ENCODE measurements at regions not wholly inside any gene's neighbourhood (a gene's known extent, or its start where the extent isn't known, plus 50 kb on each side); places are given as distances from the start of the nearest gene placed in this dataset.

DNA sequence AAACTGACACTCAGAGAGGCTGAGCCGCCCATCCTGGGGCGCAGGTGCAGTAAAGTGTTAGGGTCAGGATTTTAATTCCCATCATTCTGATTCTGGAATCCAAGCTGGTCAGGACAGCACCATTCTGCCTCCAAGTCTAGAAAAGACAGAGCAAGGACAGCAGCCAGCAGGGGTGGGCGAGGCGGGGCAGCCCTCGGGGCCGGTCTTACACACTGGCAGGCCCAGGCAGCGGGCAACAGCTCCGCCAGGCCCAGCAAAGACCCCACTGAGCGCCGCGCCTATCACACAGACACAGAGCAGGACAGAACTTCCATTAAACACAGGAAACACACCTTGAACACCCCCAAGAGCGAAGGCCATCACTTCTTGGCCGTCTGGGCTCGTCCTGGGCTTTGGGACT, 66.5 kb upstream of the RXRA start:
- DNase-seq (ENCODE audit: low spot score in 2 of 2) (no peak), ATAC-seq (no peak)
- H3K9me3 Mint-ChIP-seq = no peaks in the 10 kb centered on the region

DNA sequence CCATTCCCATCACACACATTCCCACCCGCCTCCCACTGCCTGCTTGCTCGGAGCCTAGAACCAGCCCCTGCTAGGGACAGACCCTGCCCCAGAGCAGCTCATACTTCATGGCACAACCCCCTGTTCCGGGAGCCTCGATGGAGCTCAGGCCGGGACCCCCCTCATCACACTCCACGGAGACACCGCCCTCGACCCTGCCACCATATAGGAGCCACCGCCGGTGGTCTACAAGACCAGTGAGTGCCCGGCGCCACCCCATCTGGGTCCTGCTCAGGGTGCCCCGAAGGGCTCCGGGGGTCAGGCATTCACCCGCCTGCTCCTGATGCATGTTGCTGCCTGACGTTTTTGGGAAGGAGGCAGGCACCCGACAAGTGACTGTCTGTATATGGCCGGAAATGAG, 65.5 kb upstream of the RXRA start:
- Mint-ChIP-seq H3K9me3 (no peaks in the 10 kb centered on the region), H3K36me3 (no peaks in the 10 kb centered on the region), H3K27ac (no peak overlapping the region)
- DNase-seq (ENCODE audit: low spot score in 2 of 2) (no peak), ATAC-seq (no peak)

More for the DNA sequence above, 66.5 kb upstream of the RXRA start:
- H3K27ac Mint-ChIP-seq = no peak overlapping the region
- H3K36me3 Mint-ChIP-seq = no peaks in the 10 kb centered on the region

DNA sequence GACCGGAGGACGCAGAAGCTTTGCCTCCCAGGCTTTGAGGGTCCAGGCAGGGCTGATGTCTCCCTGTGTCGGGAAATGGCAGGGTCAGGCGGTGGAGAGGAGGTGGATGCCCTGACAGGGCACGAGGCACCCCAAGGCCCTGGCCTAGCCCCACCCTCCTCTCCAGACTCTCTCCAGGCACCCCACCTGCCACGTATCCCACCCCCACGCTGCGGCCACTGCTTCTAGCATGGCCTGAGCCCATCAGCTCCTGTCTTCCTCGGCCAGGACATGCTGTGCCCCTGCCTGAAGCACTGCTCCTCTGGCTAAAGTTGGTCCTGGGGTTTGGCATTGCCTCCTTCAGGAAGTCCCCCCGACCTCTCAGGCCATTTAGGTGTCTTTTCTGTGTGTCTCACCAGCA, 64.2 kb upstream of the RXRA start:
- ATAC-seq = no peak
- H3K27ac Mint-ChIP-seq = no peak overlapping the region
- no peaks in the 10 kb centered on the region for H3K36me3 Mint-ChIP-seq

DNA sequence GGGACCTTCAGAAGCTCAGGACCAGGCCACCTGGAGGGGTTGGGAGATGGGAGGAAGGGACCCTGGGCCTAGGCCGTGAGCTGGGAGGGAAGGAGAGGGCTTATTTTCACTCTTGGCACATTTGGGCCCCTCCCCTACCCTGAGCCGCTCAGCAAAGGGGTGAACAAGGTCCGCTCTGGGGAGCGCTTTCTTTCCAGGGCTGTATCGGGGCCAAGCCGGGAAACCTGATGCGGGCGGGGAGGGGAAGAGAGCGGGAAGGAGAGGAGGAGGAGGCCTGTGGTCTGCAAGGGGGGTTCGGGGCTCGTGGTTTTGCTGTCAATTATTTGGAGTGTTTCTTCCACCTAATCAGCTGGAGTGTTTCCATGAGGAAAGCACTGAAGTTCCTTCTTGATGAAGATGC, 62.7 kb upstream of the RXRA start:
- H3K36me3 Mint-ChIP-seq = no peaks in the 10 kb centered on the region
- ATAC-seq (no peak), DNase-seq (ENCODE audit: low spot score in 2 of 2) (no peak)
- H3K27ac Mint-ChIP-seq = no peak overlapping the region
- no peaks in the 10 kb centered on the region for H3K9me3 Mint-ChIP-seq

More for the DNA sequence above, 64.2 kb upstream of the RXRA start:
- DNase-seq (ENCODE audit: low spot score in 2 of 2) = no peak
- no peaks in the 10 kb centered on the region for H3K9me3 Mint-ChIP-seq

DNA sequence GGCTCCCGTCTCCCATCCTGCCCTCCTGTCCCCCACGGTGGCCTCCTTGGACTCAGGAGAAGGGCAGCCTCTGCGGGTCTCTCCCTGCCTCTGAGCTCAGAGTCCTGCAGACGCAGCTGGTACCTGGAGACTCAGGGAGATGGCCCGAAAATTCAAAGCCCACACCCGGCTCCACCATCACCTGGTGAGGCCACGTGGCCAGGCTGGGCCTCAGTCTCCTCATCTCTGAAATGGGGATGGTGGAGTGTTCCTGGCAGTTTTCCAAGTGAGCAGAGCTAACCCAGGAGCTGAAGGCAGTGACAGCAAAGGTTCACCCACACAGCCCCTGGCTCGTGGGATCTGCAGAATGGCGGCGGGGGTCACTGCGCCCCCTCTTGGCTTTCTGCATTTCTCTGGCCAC, 62.1 kb upstream of the RXRA start:
- no peak for ATAC-seq
- no peak for DNase-seq (ENCODE audit: low spot score in 2 of 2)
- Mint-ChIP-seq H3K36me3 (no peaks in the 10 kb centered on the region), H3K27ac (no peak overlapping the region), H3K9me3 (no peaks in the 10 kb centered on the region)

DNA sequence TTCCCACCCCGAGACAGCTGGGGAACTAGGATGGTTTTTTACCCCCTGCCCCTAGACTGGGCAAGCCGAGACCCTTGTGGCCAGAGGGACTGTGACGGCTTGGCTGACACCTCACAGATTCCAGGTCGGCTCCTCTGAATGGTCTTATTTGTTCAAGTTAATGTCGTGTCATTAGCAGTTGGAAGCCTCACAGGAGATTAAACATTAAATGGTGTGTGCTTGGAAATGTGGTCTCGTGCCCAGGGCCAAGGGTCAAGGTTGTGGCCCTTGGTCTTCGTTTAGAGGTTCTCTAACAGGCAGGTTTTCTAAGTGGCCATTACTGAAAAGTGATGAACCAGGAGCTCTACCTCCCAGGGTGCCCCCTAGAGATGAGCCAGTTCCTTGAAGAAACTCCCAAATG, 61.2 kb upstream of the RXRA start:
- Mint-ChIP-seq H3K27ac (no peak overlapping the region), H3K36me3 (no peaks in the 10 kb centered on the region), H3K9me3 (no peaks in the 10 kb centered on the region)
- ATAC-seq = no peak
- no peak for DNase-seq (ENCODE audit: low spot score in 2 of 2)

DNA sequence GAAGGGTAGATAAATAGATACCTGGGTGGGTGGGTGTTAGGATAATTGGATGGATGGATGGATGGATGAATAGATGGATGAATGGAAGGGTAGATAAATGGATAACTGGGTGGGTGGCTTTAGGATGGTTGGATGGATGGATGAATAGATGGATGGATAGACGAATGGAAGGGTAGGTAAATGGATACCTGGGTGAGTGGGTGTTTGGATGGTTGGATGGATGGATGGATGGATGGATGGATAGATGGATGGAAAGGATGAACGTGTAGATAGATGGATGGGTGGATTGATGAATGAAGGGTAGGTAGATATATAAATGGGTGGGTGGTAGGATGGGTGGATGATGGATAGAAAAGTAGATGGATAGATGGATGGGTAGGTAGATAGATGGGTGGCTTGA, 59.8 kb upstream of the RXRA start:
- Mint-ChIP-seq H3K27ac (no peak overlapping the region), H3K9me3 (no peaks in the 10 kb centered on the region), H3K36me3 (no peaks in the 10 kb centered on the region)
- ATAC-seq (no peak), DNase-seq (ENCODE audit: low spot score in 2 of 2) (no peak)

DNA sequence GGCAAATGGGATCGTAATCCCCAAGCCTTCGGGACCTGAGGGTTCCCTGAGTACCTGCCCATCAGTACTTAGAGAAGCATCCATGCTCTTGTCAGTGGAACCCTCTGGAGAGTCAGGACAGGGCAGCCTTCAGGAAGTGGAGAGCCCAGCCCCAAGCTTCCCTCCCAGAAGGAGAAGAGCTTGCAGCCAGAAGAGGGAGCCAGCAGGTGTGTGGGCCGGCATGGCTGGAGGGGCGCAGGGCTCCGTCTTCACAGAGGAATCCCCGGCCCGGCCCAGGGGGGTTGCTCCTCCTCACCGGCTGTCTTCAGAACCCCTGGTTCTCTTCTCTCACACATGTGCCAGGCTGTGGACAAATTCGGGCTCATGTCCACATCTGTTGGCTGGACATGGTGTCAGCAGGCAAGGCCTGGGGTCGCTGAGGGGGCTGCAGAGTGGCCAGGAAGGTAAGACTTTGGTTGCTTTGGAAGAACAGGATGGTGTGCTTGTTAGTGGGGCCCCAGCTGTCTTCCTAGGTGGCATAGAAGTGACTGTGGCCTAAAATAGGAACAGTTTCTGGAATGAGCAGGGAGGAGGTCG, 58.9 kb upstream of the RXRA start:
- Mint-ChIP-seq H3K27ac (no peak overlapping the region), H3K36me3 (no peaks in the 10 kb centered on the region), H3K9me3 (no peaks in the 10 kb centered on the region)
- DNase-seq (ENCODE audit: low spot score in 2 of 2) = no peak
- no peak for ATAC-seq

DNA sequence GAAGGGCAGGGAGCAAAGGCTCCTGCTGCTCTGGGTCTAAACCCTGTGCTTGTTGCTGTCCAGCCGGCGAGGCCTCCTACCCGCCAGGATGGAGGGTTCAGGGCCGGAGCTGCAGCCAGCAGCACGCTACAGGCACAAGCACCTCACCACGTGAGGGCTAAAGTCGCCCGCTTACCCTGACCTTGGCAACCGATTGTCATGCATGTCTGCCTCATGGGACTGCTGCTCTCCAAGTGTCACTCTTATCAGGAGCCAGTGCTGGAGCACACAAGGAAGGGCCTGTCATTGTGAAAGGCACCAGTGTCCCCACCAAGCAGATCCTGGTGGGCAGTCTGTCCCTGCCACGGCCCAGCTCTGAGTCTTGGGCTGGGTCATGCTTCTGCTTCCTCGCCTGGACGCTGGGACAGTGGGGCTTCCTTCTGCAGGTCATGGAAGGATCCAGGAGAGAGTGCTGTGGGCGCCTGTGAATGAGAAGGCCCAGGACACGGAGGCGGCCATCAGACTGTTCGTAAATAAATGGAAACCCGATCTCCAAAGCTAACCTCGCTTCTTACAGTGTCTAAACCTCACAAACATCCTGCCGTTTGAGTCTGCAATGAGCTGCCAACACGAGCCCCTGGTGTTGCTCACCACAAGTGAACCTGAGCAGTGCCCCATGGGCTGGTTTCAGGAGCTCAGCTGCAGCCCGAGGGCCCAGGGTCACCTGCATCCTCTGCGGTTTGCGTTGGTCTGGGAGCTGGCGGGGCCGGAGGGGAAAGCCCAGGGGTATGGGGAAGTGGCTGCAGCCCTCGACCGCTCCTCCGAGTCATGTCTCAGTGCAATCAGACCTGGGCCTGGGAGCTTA, 58.2 kb upstream of the RXRA start:
- no peak for DNase-seq (ENCODE audit: low spot score in 2 of 2)
- no peak overlapping the region for H3K27ac Mint-ChIP-seq
- no peaks in the 10 kb centered on the region for H3K36me3 Mint-ChIP-seq
- ATAC-seq = peak in 1 of 2 donors; percentile 64
- no peaks in the 10 kb centered on the region for H3K9me3 Mint-ChIP-seq

DNA sequence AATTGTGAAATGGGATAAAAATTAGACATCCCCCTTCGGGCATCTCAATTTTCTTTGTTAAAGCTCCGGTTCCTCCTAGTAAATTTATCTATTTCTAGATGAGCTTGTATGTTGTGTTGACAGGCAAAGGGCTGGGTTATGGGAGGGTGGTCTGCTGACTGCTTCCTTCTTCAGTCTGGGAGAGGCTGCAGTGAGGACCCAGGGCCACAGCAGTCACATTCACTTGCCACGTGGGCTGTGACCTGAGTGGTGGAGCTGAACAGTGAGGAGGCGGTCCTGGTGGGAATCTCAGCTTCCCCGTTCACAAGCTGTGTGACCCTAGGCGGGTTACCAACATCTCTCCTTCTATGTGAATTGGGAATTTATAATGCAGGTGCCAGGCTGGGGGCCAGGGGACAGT, 57.5 kb upstream of the RXRA start:
- H3K9me3 Mint-ChIP-seq = no peaks in the 10 kb centered on the region
- no peak overlapping the region for H3K27ac Mint-ChIP-seq
- DNase-seq (ENCODE audit: low spot score in 2 of 2) (no peak), ATAC-seq (no peak)
- H3K36me3 Mint-ChIP-seq = no peaks in the 10 kb centered on the region

DNA sequence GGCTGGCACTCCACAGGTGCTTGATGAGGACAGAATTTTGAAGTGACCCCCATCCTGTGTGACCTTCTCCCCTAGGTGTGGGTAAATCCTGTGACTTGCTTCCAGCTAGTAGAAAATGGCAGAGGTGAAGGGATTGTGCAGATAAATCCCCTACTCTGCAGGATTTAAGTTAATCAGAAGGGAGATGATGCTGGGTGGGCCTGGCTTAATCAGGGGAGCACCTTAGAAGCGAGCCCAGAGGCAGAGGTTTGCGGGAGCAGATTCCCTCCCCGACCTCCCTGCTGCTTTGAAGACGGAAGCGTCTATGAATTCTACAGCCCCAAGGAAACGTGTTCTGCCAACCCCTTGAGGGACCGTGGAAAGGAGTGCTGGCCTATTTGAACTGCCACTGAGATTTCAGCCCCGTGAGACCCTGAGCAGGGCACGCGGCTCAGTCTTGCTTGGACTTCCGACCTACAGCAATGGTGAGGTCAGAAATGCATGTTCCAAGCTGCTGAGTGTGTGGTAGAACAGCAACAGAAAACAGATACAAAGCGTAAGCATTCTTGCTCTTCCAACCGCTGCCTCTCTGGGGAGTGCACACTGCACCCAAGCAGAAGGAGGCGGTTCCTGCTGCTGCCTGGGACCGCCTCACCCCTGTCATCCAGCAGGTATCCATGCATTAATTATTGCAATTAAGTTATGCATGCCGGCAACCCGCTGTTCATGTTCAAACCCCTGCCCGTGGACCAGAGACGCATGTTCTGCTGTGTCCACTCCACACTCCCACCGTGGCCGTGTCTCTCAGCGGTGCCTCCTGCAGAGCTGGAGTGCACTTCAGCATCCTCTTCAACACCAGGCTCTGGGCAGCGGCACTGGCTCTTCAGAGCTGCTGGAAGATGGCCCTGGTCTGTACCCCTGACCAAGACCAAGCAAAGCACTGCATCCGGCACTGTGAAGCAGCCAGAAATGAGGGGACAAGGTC, 54.6 kb upstream of the RXRA start:
- DNase-seq (ENCODE audit: low spot score in 2 of 2) (no peak), ATAC-seq (no peak)
- H3K36me3 Mint-ChIP-seq = no peaks in the 10 kb centered on the region
- H3K27ac Mint-ChIP-seq = no peak overlapping the region
- no peaks in the 10 kb centered on the region for H3K9me3 Mint-ChIP-seq

DNA sequence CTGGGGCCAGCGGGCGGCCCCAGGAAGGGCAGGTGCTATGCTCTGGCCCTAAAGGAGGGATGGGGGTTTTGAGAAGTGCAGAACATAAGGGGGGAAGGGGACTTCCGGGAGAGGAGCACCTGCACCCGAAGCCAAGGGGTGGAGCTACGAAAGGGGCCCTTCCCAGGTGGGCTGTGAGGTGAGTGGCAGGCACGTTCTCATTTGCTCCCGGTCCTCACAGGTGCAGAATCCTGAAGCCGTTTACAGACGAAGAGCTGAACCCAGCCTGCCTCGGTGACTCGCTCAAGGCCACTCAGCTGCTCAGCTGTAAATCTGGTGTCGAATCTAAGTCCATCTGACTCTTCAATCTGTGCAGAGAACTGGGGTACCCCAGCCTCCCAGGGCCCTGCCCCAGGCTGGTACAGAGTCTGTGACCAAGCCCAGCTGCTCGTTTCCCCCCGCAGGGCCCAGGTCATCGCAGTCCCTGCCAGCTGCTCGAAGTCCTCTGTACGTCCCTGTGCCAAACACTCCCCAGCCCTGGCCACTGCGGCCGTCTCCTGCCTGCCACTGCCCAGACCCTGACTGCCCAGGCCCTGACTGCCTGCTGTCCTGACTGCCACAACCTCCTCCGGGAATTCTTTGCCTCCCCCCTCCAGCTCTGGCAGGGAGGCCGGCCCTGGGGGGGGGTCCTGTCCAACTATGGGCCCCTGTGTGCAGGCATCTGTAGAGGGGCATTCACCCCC, 53.8 kb upstream of the RXRA start:
- no peak for ATAC-seq
- H3K9me3 Mint-ChIP-seq = no peaks in the 10 kb centered on the region
- no peaks in the 10 kb centered on the region for H3K36me3 Mint-ChIP-seq
- H3K27ac Mint-ChIP-seq = no peak overlapping the region
- no peak for DNase-seq (ENCODE audit: low spot score in 2 of 2)

DNA sequence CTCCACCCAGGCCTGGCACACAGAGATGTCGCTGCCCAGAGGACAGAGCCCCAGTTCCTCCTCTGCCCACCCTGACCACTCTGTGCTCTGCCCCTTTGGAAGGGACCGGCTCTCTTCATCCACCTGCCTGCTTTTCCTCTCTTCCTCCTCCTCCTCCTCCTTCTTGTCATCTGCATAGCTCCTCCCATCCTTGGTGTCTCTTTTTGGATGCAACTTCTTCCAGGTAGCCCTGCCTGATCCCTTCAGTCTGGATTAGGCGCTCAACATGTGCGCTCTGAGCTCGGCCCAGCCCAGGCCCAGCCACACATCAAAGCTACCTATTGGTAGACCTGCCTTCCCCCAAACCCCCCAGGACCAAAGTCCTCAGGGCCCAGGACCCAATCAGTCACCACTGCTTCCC, 52.6 kb upstream of the RXRA start:
- no peak for DNase-seq (ENCODE audit: low spot score in 2 of 2)
- peak overlapping the region in 1 of 2 donors; percentile 4 for H3K27ac Mint-ChIP-seq
- no peaks in the 10 kb centered on the region for H3K36me3 Mint-ChIP-seq
- no peak for ATAC-seq
- H3K9me3 Mint-ChIP-seq = no peaks in the 10 kb centered on the region

DNA sequence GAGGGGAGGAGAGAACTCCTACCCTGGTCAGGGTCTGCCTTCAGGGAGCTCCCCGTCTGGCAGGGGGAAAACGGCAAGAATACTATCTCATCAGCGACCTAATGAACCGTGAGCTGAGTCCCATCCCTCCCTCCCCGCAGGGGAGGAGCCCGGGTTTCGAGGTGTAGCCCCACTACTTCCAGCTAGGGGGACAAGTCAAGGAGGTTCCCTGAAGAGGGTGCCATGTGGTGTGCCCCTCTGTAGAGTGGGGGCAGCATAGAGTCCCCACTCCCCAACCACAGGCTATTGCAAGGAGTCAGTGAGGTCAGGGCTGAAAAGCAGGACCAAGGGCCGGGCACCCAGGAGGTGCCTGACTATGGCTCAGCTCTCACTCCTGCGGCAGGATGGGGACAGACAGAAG, 50.9 kb upstream of the RXRA start:
- no peaks in the 10 kb centered on the region for H3K36me3 Mint-ChIP-seq
- DNase-seq (ENCODE audit: low spot score in 2 of 2) (no peak), ATAC-seq (no peak)
- H3K27ac Mint-ChIP-seq = no peak overlapping the region
- H3K9me3 Mint-ChIP-seq = no peaks in the 10 kb centered on the region

DNA sequence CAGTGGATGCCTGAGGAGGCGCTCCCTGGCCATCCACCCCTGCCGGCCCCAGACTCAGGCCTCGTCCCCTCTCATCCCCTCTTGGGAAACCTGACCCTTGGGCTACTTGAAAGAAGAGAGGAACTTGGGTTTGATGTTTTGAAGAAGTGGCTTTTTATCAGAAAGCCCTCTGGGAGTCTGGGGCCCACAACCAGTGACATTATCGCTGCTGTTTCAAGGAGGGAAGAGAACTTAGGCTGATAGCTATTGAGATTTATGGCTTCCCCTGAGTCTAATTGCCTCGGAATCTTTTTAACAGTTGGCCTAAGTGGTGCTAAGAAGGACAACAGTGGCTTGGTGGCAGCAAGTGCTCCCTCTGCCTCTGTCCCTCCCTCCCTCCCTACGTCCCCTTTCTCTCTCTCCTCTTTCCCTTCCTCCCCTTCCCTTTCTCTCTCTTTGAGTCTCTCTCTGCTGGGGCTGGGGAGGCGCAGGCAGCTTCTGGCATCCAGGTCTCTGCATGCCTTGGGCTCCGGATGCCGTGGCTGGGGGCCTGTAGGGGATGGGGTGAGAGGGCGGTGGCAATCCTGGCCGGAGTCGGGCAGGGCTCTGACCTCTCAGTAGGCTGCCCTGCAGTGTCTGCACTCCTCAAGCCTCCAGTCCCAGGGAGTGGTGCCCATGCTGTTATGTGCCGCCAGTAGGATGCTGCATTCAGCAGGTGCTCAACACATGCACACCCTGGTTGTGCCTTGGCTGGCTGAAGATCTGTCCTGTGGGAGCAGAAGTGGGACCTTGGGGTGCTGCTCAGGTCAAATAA, 49.6 kb upstream of the RXRA start:
- ATAC-seq = no peak
- no peak overlapping the region for H3K27ac Mint-ChIP-seq
- H3K9me3 Mint-ChIP-seq = no peaks in the 10 kb centered on the region
- no peak for DNase-seq (ENCODE audit: low spot score in 2 of 2)
- H3K36me3 Mint-ChIP-seq = no peaks in the 10 kb centered on the region

Data from activated naive CD4-positive, alpha-beta T cell treated with anti-CD3 and anti-CD28 coated beads, Interleukin-2, amount 50 U/mL, for 72 hours (primary cell).